Breast epithelium (tissue), 4 donors: ENCODE measurements at regions not wholly inside any gene's neighbourhood (a gene's known extent, or its start where the extent isn't known, plus 50 kb on each side); places are given as distances from the start of the nearest gene placed in this dataset.

Experiments
- DNase-seq, 2 donors: peaks; one replicate each; pipeline ENCODE4 v3.0.0-alpha.2; 2019; ENCODE audit warnings: low spot score in 2 of 2
- H3K27ac ChIP-seq, 2 donors: fragments of 200-600 bp; sonication (generic) in 1 of 2; one replicate each; pipeline ENCODE4 v1.5.1; 2016 to 2019; ENCODE audit warnings: mild to moderate bottlenecking in 1 of 2
- H3K27me3 ChIP-seq, 2 donors: fragments of 200-600 bp; sonication (generic) in 1 of 2; one replicate each; pipeline versions ENCODE4 v1.5.1 to v1.6.0; 2017 to 2019; ENCODE audit warnings: control low read depth in 1 of 2, mild to moderate bottlenecking in 1 of 2
- H3K36me3 ChIP-seq: fragments of 200-600 bp; one replicate; pipeline ENCODE4 v1.5.1; 2019
- H3K4me1 ChIP-seq, 2 donors: fragments of 200-600 bp; sonication (generic); one replicate each; pipeline ENCODE4 v1.5.1; 2016 to 2019; ENCODE audit warnings: control low read depth in 1 of 2
- H3K4me3 ChIP-seq, 3 donors: fragments of 200-600 bp; sonication (generic); 1 replicate in 2 of 3; 2 replicates in 1 of 3; pipeline ENCODE4 v1.5.1; 2016 to 2019; ENCODE audit warnings: mild to moderate bottlenecking in 3 of 3, moderate library complexity in 2 of 3
- H3K9me3 ChIP-seq, 2 donors: fragments of 200-600 bp; sonication (generic) in 1 of 2; one replicate each; pipeline ENCODE4 v1.5.1; 2016 to 2019; ENCODE audit warnings: control low read depth in 1 of 2
- CTCF ChIP-seq, 3 donors: fragments of 450-650 bp; IDR thresholded peaks; one replicate each; pipeline ENCODE4 v1.5.1; 2016 to 2017; ENCODE audit warnings: antibody characterized with exemption in 3 of 3, mild to moderate bottlenecking in 3 of 3, moderate library complexity in 3 of 3
- POLR2A ChIP-seq: fragments of 450-650 bp; IDR thresholded peaks from one replicate; pipeline ENCODE4 v1.6.1; 2016; ENCODE audit warnings: antibody characterized with exemption, mild to moderate bottlenecking, moderate library complexity
- POLR2AphosphoS5 ChIP-seq, 3 donors: sonication (generic); formaldehyde crosslinking; IDR thresholded peaks; one replicate each; pipeline ENCODE4 v1.6.1; 2017; ENCODE audit warnings: antibody characterized with exemption in 3 of 3
- intact Hi-C: fragments of 100-400 bp; cut with DNase I; formaldehyde crosslinking; loops from one replicate; pipeline ENCODE4 v1.15.1; 2023; ENCODE audit warnings: low total_unique reads

- H3K27me3 ChIP-seq, result no peaks in the 10 kb centered on the region
- intact Hi-C loops, result no loop called here
- no peak for DNase-seq
- no peaks in the 10 kb centered on the region for H3K36me3 ChIP-seq
- H3K27ac ChIP-seq, result no peak overlapping the region
- no peak overlapping the region for H3K4me3 ChIP-seq
- TF ChIP-seq POLR2AphosphoS5 (IDR thresholded peaks at IDR 0.05) (no peak), CTCF (IDR thresholded peaks at IDR 0.05) (no peak), POLR2A (no peak)
- no peaks in the 10 kb centered on the region for H3K9me3 ChIP-seq
- no peaks in the 10 kb centered on the region for H3K4me1 ChIP-seq
These were observed 287.0 kb downstream of the PCNX1 start for GRCh38 chr14:71194251-71194650.

- no peaks in the 10 kb centered on the region for H3K27me3 ChIP-seq
- H3K4me1 ChIP-seq, result no peaks in the 10 kb centered on the region
- DNase-seq, result no peak
- no peak for TF ChIP-seq POLR2A
- H3K36me3 ChIP-seq, result no peaks in the 10 kb centered on the region
- no peak overlapping the region for H3K27ac ChIP-seq
- intact Hi-C loops, result no loop called here
- H3K4me3 ChIP-seq, result no peak overlapping the region
- H3K9me3 ChIP-seq, result no peaks in the 10 kb centered on the region
These were observed 289.7 kb downstream of the PCNX1 start for GRCh38 chr14:71196921-71197320.

GRCh38 chr14:71198687-71199086, 291.4 kb downstream of the PCNX1 start:
- Histone ChIP-seq H3K36me3 (no peaks in the 10 kb centered on the region), H3K27ac (no peak overlapping the region), H3K4me3 (no peak overlapping the region), H3K9me3 (no peaks in the 10 kb centered on the region), H3K27me3 (no peaks in the 10 kb centered on the region), H3K4me1 (no peaks in the 10 kb centered on the region)
- no peak for DNase-seq
- TF ChIP-seq CTCF (IDR thresholded peaks at IDR 0.05) (no peak), POLR2A (no peak), POLR2AphosphoS5 (IDR thresholded peaks at IDR 0.05) (no peak)
- intact Hi-C loops, result no loop called here

GRCh38 chr14:71201840-71202239, 294.6 kb downstream of the PCNX1 start:
- intact Hi-C loops, result no loop called here
- no peaks in the 10 kb centered on the region for H3K4me1 ChIP-seq
- H3K27ac ChIP-seq, result no peak overlapping the region
- TF ChIP-seq CTCF (IDR thresholded peaks at IDR 0.05) (no peak), POLR2AphosphoS5 (IDR thresholded peaks at IDR 0.05) (no peak), POLR2A (no peak)
- H3K4me3 ChIP-seq, result no peak overlapping the region
- no peak for DNase-seq
- H3K36me3 ChIP-seq, result no peaks in the 10 kb centered on the region
- H3K27me3 ChIP-seq, result no peaks in the 10 kb centered on the region
- no peaks in the 10 kb centered on the region for H3K9me3 ChIP-seq

GRCh38 chr14:71202881-71203280, 295.6 kb downstream of the PCNX1 start:
- Histone ChIP-seq H3K27me3 (no peaks in the 10 kb centered on the region), H3K4me1 (no peaks in the 10 kb centered on the region), H3K9me3 (no peaks in the 10 kb centered on the region), H3K27ac (no peak overlapping the region), H3K4me3 (no peak overlapping the region), H3K36me3 (no peaks in the 10 kb centered on the region)
- TF ChIP-seq POLR2A, result no peak
- no peak for TF ChIP-seq POLR2AphosphoS5 (IDR thresholded peaks at IDR 0.05)
- no peak for TF ChIP-seq CTCF (IDR thresholded peaks at IDR 0.05)
- DNase-seq, result no peak
- intact Hi-C loops, result no loop called here

- Histone ChIP-seq H3K9me3 (no peaks in the 10 kb centered on the region), H3K27ac (no peak overlapping the region), H3K36me3 (no peaks in the 10 kb centered on the region), H3K4me1 (no peaks in the 10 kb centered on the region), H3K4me3 (no peak overlapping the region), H3K27me3 (no peaks in the 10 kb centered on the region)
- intact Hi-C loops, result no loop called here
- no peak for DNase-seq
- no peak for TF ChIP-seq POLR2AphosphoS5 (IDR thresholded peaks at IDR 0.05)
- no peak for TF ChIP-seq CTCF (IDR thresholded peaks at IDR 0.05)
- TF ChIP-seq POLR2A, result no peak
These were observed 296.0 kb downstream of the PCNX1 start for GRCh38 chr14:71203306-71203705.
